AG20443 (cell line): ENCODE measurements at regions not wholly inside any gene's neighbourhood (a gene's known extent, or its start where the extent isn't known, plus 50 kb on each side); places are given as distances from the start of the nearest gene placed in this dataset.
"Not testable (repeated sequence)": the region's sequence is repeated elsewhere in the genome, so short reads cannot be mapped to it uniquely, and the experiment has no call there.

Source experiments
- DNase-seq: peaks from one replicate; pipeline ENCODE4 v3.0.0; 2012; ENCODE audit warnings: low spot score, mixed read lengths

GRCh38 chr19:20292520-20292919 lies 125.5 kb downstream of the ZNF486 start:
- not testable (repeated sequence) for DNase-seq

- no peak for DNase-seq
Observed at GRCh38 chr19:20289186-20289585, 122.2 kb downstream of the ZNF486 start.

- DNase-seq, result no peak
Observed at GRCh38 chr19:20287070-20287469, 120.1 kb downstream of the ZNF486 start.

- not testable (repeated sequence) for DNase-seq
Observed at GRCh38 chr19:20285876-20286275, 118.9 kb downstream of the ZNF486 start.

GRCh38 chr19:20279516-20279915 lies 112.5 kb downstream of the ZNF486 start:
- no peak for DNase-seq

GRCh38 chr19:20278342-20278741 lies 111.3 kb downstream of the ZNF486 start:
- DNase-seq, result peak; percentile 45

- not testable (repeated sequence) for DNase-seq
Observed at GRCh38 chr19:20276732-20277082, 109.7 kb downstream of the ZNF486 start.

- no peak for DNase-seq
Observed at GRCh38 chr19:20276011-20276731, 109.2 kb downstream of the ZNF486 start.

- no peak for DNase-seq
Observed at GRCh38 chr19:20273951-20274570, 107.0 kb downstream of the ZNF486 start.

GRCh38 chr19:20273376-20273775 lies 106.4 kb downstream of the ZNF486 start:
- DNase-seq, result no peak

GRCh38 chr19:20272627-20273010 lies 105.6 kb downstream of the ZNF486 start:
- DNase-seq, result not testable (repeated sequence)

- DNase-seq, result not testable (repeated sequence)
Observed at GRCh38 chr19:20271927-20272626, 105.1 kb downstream of the ZNF486 start.

GRCh38 chr19:20271215-20271926 lies 104.4 kb downstream of the ZNF486 start:
- DNase-seq, result no peak

- DNase-seq, result no peak
Observed at GRCh38 chr19:20269461-20269860, 102.4 kb downstream of the ZNF486 start.

- not testable (repeated sequence) for DNase-seq
Observed at GRCh38 chr19:20261513-20261912, 94.5 kb downstream of the ZNF486 start.

GRCh38 chr19:20260738-20261137 lies 93.7 kb downstream of the ZNF486 start:
- DNase-seq, result not testable (repeated sequence)

- DNase-seq, result no peak
Observed at GRCh38 chr19:20259615-20260014, 92.6 kb downstream of the ZNF486 start.

GRCh38 chr19:20256606-20257005 lies 89.6 kb downstream of the ZNF486 start:
- no peak for DNase-seq

GRCh38 chr19:20254121-20254520 lies 87.1 kb downstream of the ZNF486 start:
- DNase-seq, result no peak

- no peak for DNase-seq
Observed at GRCh38 chr19:20252613-20253012, 85.6 kb downstream of the ZNF486 start.

- DNase-seq, result no peak
Observed at GRCh38 chr19:20250627-20251026, 83.6 kb downstream of the ZNF486 start.

GRCh38 chr19:20250121-20250520 lies 83.1 kb downstream of the ZNF486 start:
- DNase-seq, result no peak
